HEK293 (cell line): ENCODE measurements at regions not wholly inside any gene's neighbourhood (a gene's known extent, or its start where the extent isn't known, plus 50 kb on each side); places are given as distances from the start of the nearest gene placed in this dataset.

Experiments
- ZNF121 ChIP-seq: fragments of 450-650 bp; formaldehyde crosslinking; IDR thresholded peaks from 2 replicates; pipeline ENCODE4 v1.5.1; 2016; ENCODE audit warnings: missing biosample characterization, missing genetic modification characterization
- ZNF48 ChIP-seq: fragments of 450-650 bp; formaldehyde crosslinking; IDR thresholded peaks from 2 replicates; pipeline ENCODE4 v1.5.1; 2016; ENCODE audit warnings: missing biosample characterization, missing genetic modification characterization
- ZNF530 ChIP-seq: fragments of 450-650 bp; formaldehyde crosslinking; IDR thresholded peaks from 2 replicates; pipeline ENCODE4 v1.5.1; 2016; ENCODE audit warnings: low read depth, missing biosample characterization, missing genetic modification characterization
- TF ChIP-seq, protein P1 (sequence below): fragments of 450-650 bp; formaldehyde crosslinking; IDR thresholded peaks from 2 replicates; pipeline ENCODE4 v1.5.1; 2017; ENCODE audit warnings: missing biosample characterization, missing genetic modification characterization
- TF ChIP-seq, protein P2 (sequence below): fragments of 450-650 bp; formaldehyde crosslinking; conservative IDR thresholded peaks from 2 replicates; pipeline ENCODE4 v1.5.1; 2016; ENCODE audit warnings: low read depth, missing biosample characterization, missing genetic modification characterization
- TF ChIP-seq, protein P3 (sequence below): fragments of 450-650 bp; formaldehyde crosslinking; IDR thresholded peaks from 2 replicates; pipeline ENCODE4 v1.5.1; 2016; ENCODE audit warnings: missing biosample characterization, missing genetic modification characterization
- TF ChIP-seq, protein P4 (sequence below): fragments of 450-650 bp; formaldehyde crosslinking; IDR thresholded peaks from 2 replicates; pipeline ENCODE4 v1.5.1; 2016; ENCODE audit warnings: missing biosample characterization, missing genetic modification characterization

DNA sequence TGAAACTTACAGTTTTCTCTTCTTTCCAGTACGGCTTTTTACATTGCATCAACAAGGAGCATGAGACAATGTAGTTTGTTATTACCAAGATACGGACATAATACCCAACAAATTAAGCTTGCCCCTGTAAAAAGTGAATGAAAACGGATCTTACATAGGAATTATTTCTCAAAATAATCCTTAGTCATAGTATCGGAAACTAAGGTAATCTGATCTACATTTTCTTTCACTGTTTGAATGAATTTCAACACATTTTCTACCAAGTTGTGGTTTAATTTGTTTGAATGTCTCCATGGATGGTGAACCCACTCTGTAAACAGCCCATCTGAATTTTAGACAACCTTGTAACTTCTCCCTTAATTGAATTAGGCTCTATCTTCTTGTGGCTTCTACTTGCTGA, 90.5 kb downstream of the INHBA start:
- TF ChIP-seq, protein P1, sequence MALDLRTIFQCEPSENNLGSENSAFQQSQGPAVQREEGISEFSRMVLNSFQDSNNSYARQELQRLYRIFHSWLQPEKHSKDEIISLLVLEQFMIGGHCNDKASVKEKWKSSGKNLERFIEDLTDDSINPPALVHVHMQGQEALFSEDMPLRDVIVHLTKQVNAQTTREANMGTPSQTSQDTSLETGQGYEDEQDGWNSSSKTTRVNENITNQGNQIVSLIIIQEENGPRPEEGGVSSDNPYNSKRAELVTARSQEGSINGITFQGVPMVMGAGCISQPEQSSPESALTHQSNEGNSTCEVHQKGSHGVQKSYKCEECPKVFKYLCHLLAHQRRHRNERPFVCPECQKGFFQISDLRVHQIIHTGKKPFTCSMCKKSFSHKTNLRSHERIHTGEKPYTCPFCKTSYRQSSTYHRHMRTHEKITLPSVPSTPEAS (tag by site-specific recombination): no peak
- TF ChIP-seq, protein P2, sequence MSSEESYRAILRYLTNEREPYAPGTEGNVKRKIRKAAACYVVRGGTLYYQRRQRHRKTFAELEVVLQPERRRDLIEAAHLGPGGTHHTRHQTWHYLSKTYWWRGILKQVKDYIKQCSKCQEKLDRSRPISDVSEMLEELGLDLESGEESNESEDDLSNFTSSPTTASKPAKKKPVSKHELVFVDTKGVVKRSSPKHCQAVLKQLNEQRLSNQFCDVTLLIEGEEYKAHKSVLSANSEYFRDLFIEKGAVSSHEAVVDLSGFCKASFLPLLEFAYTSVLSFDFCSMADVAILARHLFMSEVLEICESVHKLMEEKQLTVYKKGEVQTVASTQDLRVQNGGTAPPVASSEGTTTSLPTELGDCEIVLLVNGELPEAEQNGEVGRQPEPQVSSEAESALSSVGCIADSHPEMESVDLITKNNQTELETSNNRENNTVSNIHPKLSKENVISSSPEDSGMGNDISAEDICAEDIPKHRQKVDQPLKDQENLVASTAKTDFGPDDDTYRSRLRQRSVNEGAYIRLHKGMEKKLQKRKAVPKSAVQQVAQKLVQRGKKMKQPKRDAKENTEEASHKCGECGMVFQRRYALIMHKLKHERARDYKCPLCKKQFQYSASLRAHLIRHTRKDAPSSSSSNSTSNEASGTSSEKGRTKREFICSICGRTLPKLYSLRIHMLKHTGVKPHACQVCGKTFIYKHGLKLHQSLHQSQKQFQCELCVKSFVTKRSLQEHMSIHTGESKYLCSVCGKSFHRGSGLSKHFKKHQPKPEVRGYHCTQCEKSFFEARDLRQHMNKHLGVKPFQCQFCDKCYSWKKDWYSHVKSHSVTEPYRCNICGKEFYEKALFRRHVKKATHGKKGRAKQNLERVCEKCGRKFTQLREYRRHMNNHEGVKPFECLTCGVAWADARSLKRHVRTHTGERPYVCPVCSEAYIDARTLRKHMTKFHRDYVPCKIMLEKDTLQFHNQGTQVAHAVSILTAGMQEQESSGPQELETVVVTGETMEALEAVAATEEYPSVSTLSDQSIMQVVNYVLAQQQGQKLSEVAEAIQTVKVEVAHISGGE (tag by site-specific recombination): no peak
- TF ChIP-seq ZNF48 (no peak), ZNF530 (tag by site-specific recombination) (no peak), ZNF121 (tag by site-specific recombination) (no peak)
- TF ChIP-seq, protein P3, sequence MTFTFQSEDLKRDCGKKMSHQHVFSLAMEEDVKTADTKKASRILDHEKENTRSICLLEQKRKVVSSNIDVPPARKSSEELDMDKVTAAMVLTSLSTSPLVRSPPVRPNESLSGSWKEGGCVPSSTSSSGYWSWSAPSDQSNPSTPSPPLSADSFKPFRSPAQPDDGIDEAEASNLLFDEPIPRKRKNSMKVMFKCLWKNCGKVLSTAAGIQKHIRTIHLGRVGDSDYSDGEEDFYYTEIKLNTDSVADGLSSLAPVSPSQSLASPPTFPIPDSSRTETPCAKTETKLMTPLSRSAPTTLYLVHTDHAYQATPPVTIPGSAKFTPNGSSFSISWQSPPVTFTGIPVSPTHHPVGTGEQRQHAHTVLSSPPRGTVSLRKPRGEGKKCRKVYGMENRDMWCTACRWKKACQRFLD (tag by site-specific recombination): no peak
- TF ChIP-seq, protein P4, sequence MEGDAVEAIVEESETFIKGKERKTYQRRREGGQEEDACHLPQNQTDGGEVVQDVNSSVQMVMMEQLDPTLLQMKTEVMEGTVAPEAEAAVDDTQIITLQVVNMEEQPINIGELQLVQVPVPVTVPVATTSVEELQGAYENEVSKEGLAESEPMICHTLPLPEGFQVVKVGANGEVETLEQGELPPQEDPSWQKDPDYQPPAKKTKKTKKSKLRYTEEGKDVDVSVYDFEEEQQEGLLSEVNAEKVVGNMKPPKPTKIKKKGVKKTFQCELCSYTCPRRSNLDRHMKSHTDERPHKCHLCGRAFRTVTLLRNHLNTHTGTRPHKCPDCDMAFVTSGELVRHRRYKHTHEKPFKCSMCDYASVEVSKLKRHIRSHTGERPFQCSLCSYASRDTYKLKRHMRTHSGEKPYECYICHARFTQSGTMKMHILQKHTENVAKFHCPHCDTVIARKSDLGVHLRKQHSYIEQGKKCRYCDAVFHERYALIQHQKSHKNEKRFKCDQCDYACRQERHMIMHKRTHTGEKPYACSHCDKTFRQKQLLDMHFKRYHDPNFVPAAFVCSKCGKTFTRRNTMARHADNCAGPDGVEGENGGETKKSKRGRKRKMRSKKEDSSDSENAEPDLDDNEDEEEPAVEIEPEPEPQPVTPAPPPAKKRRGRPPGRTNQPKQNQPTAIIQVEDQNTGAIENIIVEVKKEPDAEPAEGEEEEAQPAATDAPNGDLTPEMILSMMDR: no peak
